ENCODE measurements at regions not wholly inside any gene's neighbourhood (a gene's known extent, or its start where the extent isn't known, plus 50 kb on each side); places are given as distances from the start of the nearest gene placed in this dataset.

- Histone ChIP-seq H3K4me3 (replicated peaks in 1 of 3; ENCODE audit: low read depth in 2 of 3, low read length in 3 of 3) (no peak overlapping the region), H4K20me1 (ENCODE audit: insufficient read depth, low read length) (no peaks in the 10 kb centered on the region), H3K9me3 (replicated peaks in 1 of 2; ENCODE audit: control insufficient read depth in 1 of 2, insufficient read depth in 1 of 2, low read length in 2 of 2) (no peaks in the 10 kb centered on the region), H3K9ac (ENCODE audit: insufficient read depth, low read length, poor library complexity, severe bottlenecking) (no peak overlapping the region), H3K27me3 (ENCODE audit: control insufficient read depth in 2 of 2, insufficient read depth in 2 of 2, low read length in 2 of 2) (no peaks in the 10 kb centered on the region), H3K27ac (ENCODE audit: low read depth in 1 of 2, low read length in 2 of 2) (no peak overlapping the region), H2AFZ (ENCODE audit: insufficient read depth, low read depth, low read length, poor library complexity, severe bottlenecking) (no peak overlapping the region), H3K36me3 (replicated peaks in 1 of 2; ENCODE audit: control insufficient read depth in 1 of 2, insufficient read depth in 2 of 2, low read length in 2 of 2) (no peaks in the 10 kb centered on the region), H3K4me1 (ENCODE audit: control insufficient read depth in 1 of 2, insufficient read depth in 2 of 2, low read length in 2 of 2) (no peaks in the 10 kb centered on the region), H3K79me2 (ENCODE audit: insufficient read depth, low read length) (no peaks in the 10 kb centered on the region), H3K4me2 (replicated peaks; ENCODE audit: extremely low read depth, low read length, poor library complexity, severe bottlenecking) (no peak overlapping the region)
- Mint-ChIP-seq H3K36me3 (no peaks in the 10 kb centered on the region), H3K4me3 (no peak overlapping the region), H3K27me3 (ENCODE audit: low read depth in 3 of 3) (peaks cover 0 to 7% (median 6%) of the 10 kb centered on the region in 3 donors), H3K9me3 (peaks cover 0 to 4% (median 0%) of the 10 kb centered on the region in 7 donors), H3K27ac (no peak overlapping the region), H3K4me1 (no peaks in the 10 kb centered on the region)
- no CpG with 5 or more reads among the region's 3 CpGs for WGBS (ENCODE audit: insufficient coverage)
- no peak for DNase-seq
- intact Hi-C loops (cut with micrococcal nuclease): no loop called here
- TF ChIP-seq CTCF (IDR thresholded peaks at IDR 0.05): no peak
Observed at GRCh38 chr6:3912361-3913076, 63.3 kb downstream of the FAM50B start.

GRCh38 chr6:3913077-3913957, 64.1 kb downstream of the FAM50B start:
- WGBS (ENCODE audit: insufficient coverage): no CpG with 5 or more reads among the region's 6 CpGs
- Histone ChIP-seq H3K4me1 (ENCODE audit: control insufficient read depth in 1 of 2, insufficient read depth in 2 of 2, low read length in 2 of 2) (no peaks in the 10 kb centered on the region), H3K4me2 (replicated peaks; ENCODE audit: extremely low read depth, low read length, poor library complexity, severe bottlenecking) (no peak overlapping the region), H3K9ac (ENCODE audit: insufficient read depth, low read length, poor library complexity, severe bottlenecking) (no peak overlapping the region), H3K4me3 (replicated peaks in 1 of 3; ENCODE audit: low read depth in 2 of 3, low read length in 3 of 3) (no peak overlapping the region), H2AFZ (ENCODE audit: insufficient read depth, low read depth, low read length, poor library complexity, severe bottlenecking) (no peak overlapping the region), H3K79me2 (ENCODE audit: insufficient read depth, low read length) (no peaks in the 10 kb centered on the region), H3K27me3 (ENCODE audit: control insufficient read depth in 2 of 2, insufficient read depth in 2 of 2, low read length in 2 of 2) (no peaks in the 10 kb centered on the region), H3K27ac (ENCODE audit: low read depth in 1 of 2, low read length in 2 of 2) (no peak overlapping the region), H3K9me3 (replicated peaks in 1 of 2; ENCODE audit: control insufficient read depth in 1 of 2, insufficient read depth in 1 of 2, low read length in 2 of 2) (no peaks in the 10 kb centered on the region), H4K20me1 (ENCODE audit: insufficient read depth, low read length) (no peaks in the 10 kb centered on the region), H3K36me3 (replicated peaks in 1 of 2; ENCODE audit: control insufficient read depth in 1 of 2, insufficient read depth in 2 of 2, low read length in 2 of 2) (no peaks in the 10 kb centered on the region)
- no peak overlapping the region for H3K4me3 Mint-ChIP-seq
- no peaks in the 10 kb centered on the region for H3K36me3 Mint-ChIP-seq
- TF ChIP-seq CTCF (IDR thresholded peaks at IDR 0.05): no peak
- H3K4me1 Mint-ChIP-seq: no peaks in the 10 kb centered on the region
- intact Hi-C loops (cut with micrococcal nuclease): no loop called here
- no peak for DNase-seq
- peaks cover 0 to 6% (median 6%) of the 10 kb centered on the region in 3 donors for H3K27me3 Mint-ChIP-seq (ENCODE audit: low read depth in 3 of 3)
- peaks cover 0 to 8% (median 2%) of the 10 kb centered on the region in 7 donors for H3K9me3 Mint-ChIP-seq
- H3K27ac Mint-ChIP-seq: no peak overlapping the region
